Endothelial cell of umbilical vein (primary cell): ENCODE measurements at regions not wholly inside any gene's neighbourhood (a gene's known extent, or its start where the extent isn't known, plus 50 kb on each side); places are given as distances from the start of the nearest gene placed in this dataset.

ENCODE experiments used
- BruUV-seq: library from RNA; stranded (reverse); fragments of 400-500 nt; replicated peaks from 2 replicates; lab custom pipeline; 2021; lab: Mats Ljungman, UMichigan
- CTCF ChIA-PET: fragments of 300-600, 350-600 bp; sonication (Branson Sonifier 250); formaldehyde crosslinking; loops from one replicate; lab custom pipeline; 2021; ENCODE audit warnings: antibody characterized with exemption, inconsistent platforms; lab: Charles Lee
- POLR2A ChIA-PET: fragments of 300-600, 350-600 bp; sonication (Branson Sonifier 250); formaldehyde crosslinking; loops from one replicate; lab custom pipeline; 2021; ENCODE audit warnings: antibody characterized with exemption, inconsistent platforms; lab: Charles Lee
- DNase-seq: peaks from one replicate; pipeline ENCODE4 v3.0.0-alpha.2; 2011; ENCODE audit warnings: low read depth, low spot score
- FAIRE-seq: peaks from 2 replicates; lab custom pipeline; 2011; peaks lifted over from hg19 to GRCh38; lab: Jason Lieb, UNC
- H2AFZ ChIP-seq: 2 replicates; pipeline ENCODE4 v1.6.0; 2012; ENCODE audit warnings: low read depth, low read length, control low read depth, inconsistent platforms
- H3K27ac ChIP-seq: 2 replicates; pipeline ENCODE4 v1.5.1; 2011; ENCODE audit warnings: low read depth, mild to moderate bottlenecking, control low read depth, low read length, moderate library complexity; ENCODE audit not compliant: insufficient read depth
- H3K27me3 ChIP-seq, 2 experiments: 2 replicates each; pipeline versions ENCODE4 v1.6.0 to v1.6.1; 2011; ENCODE audit warnings: low read length in 2 of 2, mixed read lengths in 1 of 2; ENCODE audit not compliant: control insufficient read depth in 2 of 2, insufficient read depth in 2 of 2
- H3K36me3 ChIP-seq, 2 experiments: 2 replicates in 1 of 2; 3 replicates in 1 of 2; pipeline ENCODE4 v1.5.1; 2011; ENCODE audit warnings: low read length in 2 of 2, mild to moderate bottlenecking in 1 of 2, moderate library complexity in 1 of 2; ENCODE audit not compliant: control insufficient read depth in 2 of 2, insufficient read depth in 2 of 2; ENCODE audit errors: extremely low read depth in 1 of 2
- H3K4me1 ChIP-seq: 3 replicates; pipeline ENCODE4 v1.5.1; 2011; ENCODE audit warnings: mild to moderate bottlenecking, low read length; ENCODE audit not compliant: control insufficient read depth, insufficient read depth; ENCODE audit errors: extremely low read depth
- H3K4me2 ChIP-seq: 2 replicates; pipeline ENCODE4 v1.6.1; 2011; ENCODE audit warnings: low read length, control low read depth, mixed read lengths; ENCODE audit not compliant: insufficient read depth
- H3K4me3 ChIP-seq, 3 experiments: fragments of 200-600 bp in 1 of 3; sonication (generic), shearing (Covaris generic) in 1 of 3; replicated peaks in 1 of 3; 2 replicates each; pipeline ENCODE4 v1.5.1; 2011 to 2016; ENCODE audit warnings: control low read depth in 3 of 3, low read length in 3 of 3, mild to moderate bottlenecking in 2 of 3, inconsistent platforms in 1 of 3, low read depth in 1 of 3, moderate library complexity in 1 of 3; ENCODE audit not compliant: insufficient read depth in 1 of 3
- H3K79me2 ChIP-seq: 2 replicates; pipeline ENCODE4 v1.6.0; 2012; ENCODE audit warnings: low read length, inconsistent platforms; ENCODE audit not compliant: control insufficient read depth, insufficient read depth
- H3K9ac ChIP-seq: replicated peaks from 2 replicates; pipeline ENCODE3; 2011; ENCODE audit warnings: low read length, control low read depth; ENCODE audit not compliant: insufficient read depth; ENCODE audit errors: extremely low read depth
- H3K9me1 ChIP-seq: replicated peaks from 3 replicates; pipeline ENCODE4 v1.6.0; 2011; ENCODE audit warnings: mild to moderate bottlenecking, low read length; ENCODE audit not compliant: control insufficient read depth, insufficient read depth; ENCODE audit errors: extremely low read depth
- H3K9me3 ChIP-seq: replicated peaks from 2 replicates; pipeline ENCODE4 v1.5.1; 2012; ENCODE audit warnings: low read length, inconsistent platforms; ENCODE audit not compliant: control insufficient read depth, insufficient read depth
- H4K20me1 ChIP-seq: replicated peaks from 2 replicates; pipeline ENCODE3; 2011; ENCODE audit warnings: mild to moderate bottlenecking, low read length; ENCODE audit not compliant: control insufficient read depth, insufficient read depth; ENCODE audit errors: extremely low read depth
- CTCF ChIP-seq, 2 donors: IDR thresholded peaks; 1 replicate in 1 of 2; 2 replicates in 1 of 2; pipeline ENCODE4 v1.5.1; 2011; ENCODE audit warnings: low read length in 2 of 2, mild to moderate bottlenecking in 2 of 2, moderate library complexity in 2 of 2, control low read depth in 1 of 2, inconsistent platforms in 1 of 2, low read depth in 1 of 2; ENCODE audit not compliant: insufficient read depth in 1 of 2; ENCODE audit errors: extremely low read depth in 1 of 2
- EZH2 ChIP-seq: IDR thresholded peaks from 2 replicates; pipeline ENCODE4 v1.6.1; 2012; ENCODE audit warnings: borderline replicate concordance, low read depth, mild to moderate bottlenecking, moderate library complexity, low read length, inconsistent platforms; ENCODE audit not compliant: severe bottlenecking
- FOS ChIP-seq: IDR thresholded peaks from 2 replicates; pipeline ENCODE4 v1.6.1; 2011; ENCODE audit warnings: mild to moderate bottlenecking, low read length, moderate library complexity, borderline replicate concordance; ENCODE audit not compliant: insufficient read depth
- GATA2 ChIP-seq: IDR thresholded peaks from 2 replicates; pipeline ENCODE4 v1.7.0; 2011; ENCODE audit warnings: low read depth, mild to moderate bottlenecking, moderate library complexity, mixed read lengths, low read length; ENCODE audit not compliant: insufficient read length, insufficient read depth
- JUN ChIP-seq: IDR thresholded peaks from 2 replicates; pipeline ENCODE4 v1.6.1; 2011; ENCODE audit warnings: borderline replicate concordance, low read depth; ENCODE audit not compliant: insufficient read length, insufficient read depth
- MAX ChIP-seq: IDR thresholded peaks from 2 replicates; pipeline ENCODE4 v1.6.1; 2011; ENCODE audit not compliant: insufficient read depth, insufficient read length
- MYC ChIP-seq: IDR thresholded peaks from one replicate; pipeline ENCODE4 v1.6.1; 2011; ENCODE audit warnings: mild to moderate bottlenecking, low read depth, low read length
- POLR2A ChIP-seq: IDR thresholded peaks from 2 replicates; pipeline ENCODE4 v1.6.1; 2012; ENCODE audit warnings: low read depth, mild to moderate bottlenecking, control low read depth, low read length
- POLR2AphosphoS5 ChIP-seq: IDR thresholded peaks from 2 replicates; pipeline ENCODE4 v1.6.1; 2012; ENCODE audit warnings: low read depth, mild to moderate bottlenecking, control low read depth, low read length, moderate library complexity; ENCODE audit not compliant: insufficient read depth
- dilution Hi-C: fragments of 300-500 bp; cut with MboI; formaldehyde crosslinking; loops from one replicate; pipeline ENCODE4 v1.15.0; 2019; ENCODE audit warnings: low sequenced_read_pairs; ENCODE audit not compliant: extremely low pct_ligation_motif_present
- intact Hi-C: fragments of 100-400 bp; cut with micrococcal nuclease; formaldehyde crosslinking; loops from one replicate; pipeline ENCODE4 v1.10.0; 2022

GRCh38 chr2:4358837-4359236, 655.5 kb downstream of the DCDC2C start:
- H3K27ac ChIP-seq, result no peak overlapping the region
- CTCF ChIA-PET, result interaction anchor here (1.0 kb wide), 2 partner anchors 49 to 356 kb away, joined by 3 to 4 read pairs; no protein-coding TSS in a partner anchor
- H3K27me3 ChIP-seq, result no peaks in the 10 kb centered on the region
- H3K79me2 ChIP-seq, result no peaks in the 10 kb centered on the region
- DNase-seq (no peak), FAIRE-seq (no peak)
- no peaks in the 10 kb centered on the region for H3K9me1 ChIP-seq
- H4K20me1 ChIP-seq, result no peaks in the 10 kb centered on the region
- intact Hi-C loops (no loop called here), dilution Hi-C loops (no loop called here)
- no peak overlapping the region for H2AFZ ChIP-seq
- no TSS peak for BruUV-seq
- POLR2A ChIA-PET, result no interaction called here
- H3K4me3 ChIP-seq, result no peak overlapping the region
- H3K9me3 ChIP-seq, result no peaks in the 10 kb centered on the region
- H3K4me2 ChIP-seq, result no peak overlapping the region
- H3K4me1 ChIP-seq, result peaks cover 21% of the 10 kb centered on the region
- H3K36me3 ChIP-seq, result no peaks in the 10 kb centered on the region
- no peak for TF ChIP-seq POLR2A
- no peak for TF ChIP-seq MYC
- TF ChIP-seq CTCF (IDR thresholded peaks at IDR 0.05; ENCODE audit: extremely low read depth in 1 of 2, insufficient read depth in 1 of 2, low read depth in 1 of 2, low read length in 2 of 2), result no peak
- no peak for TF ChIP-seq FOS
- TF ChIP-seq GATA2, result no peak
- no peak for TF ChIP-seq POLR2AphosphoS5
- no peak for TF ChIP-seq MAX
- TF ChIP-seq EZH2, result no peak
- TF ChIP-seq JUN, result no peak
- no peak overlapping the region for H3K9ac ChIP-seq
